HG03066 (cell line): ENCODE measurements at regions not wholly inside any gene's neighbourhood (a gene's known extent, or its start where the extent isn't known, plus 50 kb on each side); places are given as distances from the start of the nearest gene placed in this dataset.
"Not testable (repeated sequence)": the region's sequence is repeated elsewhere in the genome, so short reads cannot be mapped to it uniquely, and the experiment has no call there.

ENCODE experiments used
- ATAC-seq: cut with Tn5 transposase; IDR thresholded peaks from one replicate; pipeline ENCODE4 v1.9.1; 2021; ENCODE audit warnings: low read depth; ENCODE audit not compliant: unreplicated experiment

DNA sequence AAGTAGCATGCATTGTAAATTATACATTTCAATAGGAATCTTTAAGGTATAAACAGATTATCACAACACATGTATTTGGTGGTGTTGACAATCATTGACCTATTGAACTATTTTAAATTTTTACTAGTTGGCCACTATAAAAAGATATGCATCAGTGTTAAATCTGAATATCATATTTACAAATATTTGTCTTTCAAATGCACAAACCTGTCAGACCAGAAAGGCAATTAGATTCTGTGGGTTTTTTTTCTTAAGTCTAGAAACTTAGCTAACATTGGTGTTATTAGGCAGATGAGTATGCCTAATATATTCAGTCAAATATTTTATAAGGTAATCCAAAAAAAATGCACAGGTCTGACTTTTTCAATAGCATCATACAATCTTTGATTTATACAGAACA, 241.4 kb upstream of the DGKB start:
- no peak for ATAC-seq

DNA sequence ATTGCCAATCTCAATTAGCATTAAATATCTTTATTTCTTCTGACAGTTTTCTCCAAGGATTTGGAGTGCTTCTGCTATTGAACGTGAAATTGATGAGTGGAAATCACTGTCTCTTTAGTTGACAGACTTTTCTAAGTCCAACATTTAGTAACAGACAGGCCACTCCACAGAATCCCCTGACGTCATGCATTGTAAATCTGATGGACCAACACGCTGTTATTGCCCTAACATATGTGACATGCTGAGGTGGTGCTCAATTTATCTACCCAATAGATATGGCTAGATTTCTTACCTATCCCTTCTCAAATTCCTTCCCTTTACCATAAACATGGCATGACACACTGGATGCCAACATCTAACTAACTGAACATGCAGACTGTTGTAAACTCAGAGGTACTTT, 240.6 kb upstream of the DGKB start:
- ATAC-seq = no peak

DNA sequence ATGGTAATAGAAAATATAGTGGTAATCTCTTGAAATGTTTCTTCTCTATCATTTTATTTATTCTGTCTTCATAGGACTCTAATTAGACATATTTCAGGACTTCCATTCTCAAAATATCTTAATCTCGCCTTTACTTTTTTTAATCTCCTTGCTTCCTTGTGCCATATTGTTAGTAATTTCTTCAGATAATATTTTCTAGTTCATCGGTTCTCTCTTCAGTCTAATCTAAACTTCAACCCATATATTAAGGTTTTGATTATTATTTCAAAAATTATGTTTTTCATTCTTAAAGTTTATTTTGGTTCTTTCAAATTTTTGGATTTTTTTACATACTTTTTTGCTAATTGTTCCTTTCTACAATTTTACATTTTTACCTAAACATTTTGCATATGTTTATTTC, 237.9 kb upstream of the DGKB start:
- no peak for ATAC-seq

DNA sequence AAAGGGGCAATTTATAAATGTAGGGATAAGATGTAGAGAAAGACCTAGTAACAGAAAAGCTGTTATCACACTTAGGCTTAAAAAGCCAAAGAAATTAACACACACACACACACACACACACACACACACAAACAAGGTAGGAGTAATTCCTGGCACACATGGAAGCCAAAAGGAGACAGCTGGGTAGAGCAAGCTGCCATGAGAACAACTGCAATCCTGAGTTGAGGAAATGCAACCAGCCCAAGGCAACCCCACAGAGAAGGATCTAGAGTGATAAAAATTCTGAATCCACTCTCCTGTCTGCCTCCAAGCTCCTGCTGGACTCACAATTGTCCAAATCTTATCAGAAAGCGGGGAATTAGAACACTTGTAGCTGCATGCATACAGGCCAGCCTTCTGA, 229.1 kb upstream of the DGKB start:
- ATAC-seq = no peak

DNA sequence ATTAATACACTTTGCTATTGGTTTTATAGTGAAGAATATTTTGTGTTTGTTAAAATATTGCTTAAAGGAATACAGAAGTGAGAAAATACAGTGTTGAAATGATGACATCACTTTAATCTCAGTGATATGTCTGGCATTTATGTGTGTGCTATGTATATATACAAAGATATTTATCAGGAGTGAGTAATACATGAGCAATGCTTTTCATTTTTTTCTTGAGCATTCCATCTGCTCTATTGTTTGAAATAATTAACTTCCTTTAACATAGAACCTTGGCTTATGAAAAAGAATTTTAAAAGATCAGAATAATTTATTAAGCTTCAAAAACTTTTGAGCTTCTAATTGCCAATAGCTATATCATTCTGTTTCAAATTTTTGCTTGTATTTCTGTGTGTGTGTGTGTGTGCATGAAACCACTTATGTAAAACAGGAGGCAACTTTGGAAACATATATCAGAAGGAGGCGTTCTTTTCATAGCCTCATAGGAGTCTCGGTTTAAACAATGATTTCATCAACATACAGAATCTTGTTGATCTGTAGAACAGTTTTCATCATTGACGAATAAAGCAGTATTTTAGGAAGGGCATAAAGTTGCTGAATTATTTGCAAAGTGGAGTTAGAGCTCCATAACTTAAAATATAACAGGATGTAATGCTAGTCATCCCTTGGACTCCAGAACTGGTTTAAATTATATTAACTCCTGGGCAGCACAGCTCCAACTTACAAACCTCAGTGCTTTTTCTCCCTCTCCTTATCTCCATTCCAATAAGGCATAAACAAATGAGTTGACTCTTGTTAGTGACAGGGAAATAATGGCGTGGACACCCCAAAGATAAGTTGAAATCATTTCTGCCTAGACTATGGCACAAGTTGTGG, 228.4 kb upstream of the DGKB start:
- ATAC-seq = no peak

DNA sequence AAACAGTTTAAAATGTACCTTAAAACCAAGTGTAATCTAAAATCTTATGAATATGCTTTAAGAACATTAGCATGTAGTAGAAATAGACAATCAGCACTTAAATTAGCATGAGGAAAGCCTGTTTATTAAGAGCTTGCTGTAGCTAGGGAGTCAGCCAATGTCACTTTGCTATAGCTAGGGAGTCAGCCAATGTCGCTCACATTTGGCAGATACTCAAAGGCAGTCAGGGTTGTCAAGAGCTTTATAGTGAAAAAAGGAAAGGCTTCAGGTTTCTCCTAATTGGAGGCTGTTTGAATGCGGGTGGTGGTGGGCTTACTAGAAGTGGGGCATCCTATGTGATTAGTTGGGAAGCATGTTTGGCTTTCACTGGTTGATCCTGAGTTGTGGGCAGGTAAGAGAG, 226.2 kb upstream of the DGKB start:
- no peak for ATAC-seq

DNA sequence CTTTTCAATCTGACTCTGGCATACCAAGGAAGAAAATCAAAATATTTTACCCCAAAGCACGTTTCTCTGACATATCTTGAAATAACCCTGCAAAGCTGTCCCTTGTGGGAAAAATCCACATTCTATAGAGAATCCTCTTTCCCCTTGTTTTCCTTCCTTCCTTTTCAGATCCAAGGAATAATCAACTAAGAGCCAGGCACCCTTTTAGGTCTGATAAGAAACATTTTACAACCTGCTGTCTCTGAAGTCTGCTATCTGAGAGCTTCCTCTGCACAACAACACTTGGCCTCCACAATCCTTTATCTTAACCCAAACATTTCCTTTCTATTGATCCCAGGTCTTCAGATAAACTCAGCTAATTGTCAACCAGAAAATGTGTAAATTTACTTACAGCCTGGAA, 224.1 kb upstream of the DGKB start:
- ATAC-seq = not testable (repeated sequence)

DNA sequence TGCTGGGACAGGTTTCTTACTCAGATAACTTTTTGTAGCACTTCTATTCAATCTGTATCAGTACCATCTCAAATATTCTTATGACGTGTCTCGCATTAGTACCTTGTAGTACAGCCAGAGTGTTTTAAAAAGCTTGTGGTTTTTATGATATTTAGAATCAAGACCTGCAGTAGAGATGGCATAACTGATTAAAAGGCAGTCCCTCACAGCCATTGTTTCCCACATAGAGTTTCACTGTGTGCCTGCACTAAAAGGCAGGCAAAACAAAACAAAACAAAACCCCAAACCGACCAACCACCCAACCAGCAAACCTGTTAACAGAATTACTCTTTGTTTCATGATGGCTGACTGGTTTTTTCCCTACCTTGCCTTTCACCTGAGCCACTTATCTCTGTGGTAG, 221.3 kb upstream of the DGKB start:
- no peak for ATAC-seq

DNA sequence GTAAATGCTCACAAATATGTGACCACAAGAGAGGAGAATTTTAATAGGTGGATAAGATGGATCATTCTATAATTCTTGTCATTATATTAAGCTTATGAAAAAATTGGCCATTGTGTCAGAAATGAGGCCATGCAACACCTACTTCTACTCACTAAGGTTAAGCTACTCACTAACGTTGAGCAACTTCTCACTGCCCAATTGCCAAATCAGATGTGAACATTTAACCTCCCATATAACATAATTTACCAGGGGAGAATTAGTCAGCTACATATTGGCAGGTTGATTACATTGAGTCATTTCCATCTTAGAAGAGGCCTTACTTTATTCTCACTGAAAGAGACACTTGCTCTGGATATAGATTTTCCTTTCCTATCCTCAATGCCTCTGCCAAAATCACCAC, 211.2 kb upstream of the DGKB start:
- ATAC-seq = no peak

DNA sequence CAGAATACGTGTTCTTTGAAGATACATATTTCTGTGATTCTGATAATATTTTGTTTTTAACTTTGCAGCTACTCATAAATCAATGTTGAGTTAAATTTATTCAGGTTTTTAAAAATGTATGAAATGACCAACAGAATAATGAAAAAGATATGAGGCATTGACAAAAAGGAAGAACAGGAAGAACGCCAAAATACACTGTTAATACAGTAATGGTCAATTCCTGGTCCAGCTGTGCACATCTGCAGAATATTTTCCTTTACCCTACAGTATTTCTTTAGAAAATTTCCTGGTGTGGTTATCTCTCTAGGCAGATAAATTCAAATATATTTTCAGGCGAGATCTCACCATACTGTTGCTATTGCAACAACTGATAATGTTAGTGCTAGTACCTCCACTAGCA, 203.2 kb upstream of the DGKB start:
- ATAC-seq = no peak

DNA sequence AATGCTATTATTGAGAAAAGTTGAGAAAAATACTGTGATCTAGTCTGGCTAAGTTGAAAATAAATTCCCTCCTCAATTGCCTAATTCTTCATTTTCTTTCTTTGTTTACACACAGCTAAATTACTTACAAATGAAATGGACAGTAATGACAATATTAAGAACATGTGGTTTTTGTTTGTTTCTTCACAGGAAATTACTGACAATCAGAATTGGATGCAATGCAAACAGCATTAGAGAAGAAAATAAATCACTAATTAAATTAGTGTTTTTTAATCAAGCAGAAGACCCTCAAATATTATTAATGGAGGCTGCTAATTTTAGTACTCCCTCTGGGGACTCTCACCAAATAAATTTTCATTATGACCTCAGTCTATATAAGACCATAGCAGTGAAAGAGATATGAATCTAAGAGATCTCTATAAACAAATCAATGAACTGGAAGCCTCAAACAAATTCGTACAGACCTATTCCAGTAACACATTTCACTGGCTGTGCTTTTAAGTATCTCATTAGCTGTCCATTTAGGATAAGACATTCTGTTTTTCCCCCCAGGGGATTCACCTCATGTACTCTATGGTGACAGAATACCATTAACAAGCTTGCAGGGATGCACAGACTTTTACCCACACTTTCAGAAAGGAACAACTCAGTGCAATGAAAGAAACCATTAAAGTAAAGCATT, 202.0 kb upstream of the DGKB start:
- no peak for ATAC-seq

DNA sequence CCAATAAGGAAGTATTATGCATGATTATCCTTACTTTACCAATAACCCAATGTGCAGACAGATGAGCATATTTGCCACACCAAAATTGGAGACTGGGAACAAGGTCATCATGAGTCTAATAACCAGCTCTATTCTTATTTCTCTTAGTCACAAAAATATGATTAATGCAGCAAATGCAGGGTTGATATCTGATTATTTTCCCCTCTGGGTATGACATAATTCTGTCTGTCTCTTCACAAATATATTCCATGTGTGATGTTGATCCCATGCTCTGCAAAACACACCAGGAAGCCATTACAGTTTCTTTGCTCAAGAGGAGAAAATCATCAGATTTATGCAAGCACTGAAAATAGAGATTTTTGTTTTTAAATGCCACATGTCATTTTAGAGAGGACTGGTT, 196.5 kb upstream of the DGKB start:
- ATAC-seq = no peak

DNA sequence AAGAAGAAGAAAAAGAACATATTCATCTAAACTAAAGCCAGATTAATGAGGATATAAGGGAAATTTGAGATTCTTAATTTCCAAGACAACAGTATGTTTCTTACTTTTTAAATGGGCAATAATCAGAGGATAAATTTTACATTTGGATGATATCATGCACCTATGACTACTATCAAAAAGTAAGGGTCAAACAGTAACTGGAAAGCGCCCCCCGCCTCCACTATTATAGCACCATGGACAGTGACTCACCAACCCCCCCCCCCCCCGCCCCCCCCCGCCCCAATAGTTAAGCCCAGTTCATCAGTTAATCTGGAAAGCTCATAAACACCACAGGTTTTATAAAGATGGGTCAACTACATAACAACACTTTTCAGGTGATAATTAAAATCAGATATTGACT, 194.3 kb upstream of the DGKB start:
- no peak for ATAC-seq

DNA sequence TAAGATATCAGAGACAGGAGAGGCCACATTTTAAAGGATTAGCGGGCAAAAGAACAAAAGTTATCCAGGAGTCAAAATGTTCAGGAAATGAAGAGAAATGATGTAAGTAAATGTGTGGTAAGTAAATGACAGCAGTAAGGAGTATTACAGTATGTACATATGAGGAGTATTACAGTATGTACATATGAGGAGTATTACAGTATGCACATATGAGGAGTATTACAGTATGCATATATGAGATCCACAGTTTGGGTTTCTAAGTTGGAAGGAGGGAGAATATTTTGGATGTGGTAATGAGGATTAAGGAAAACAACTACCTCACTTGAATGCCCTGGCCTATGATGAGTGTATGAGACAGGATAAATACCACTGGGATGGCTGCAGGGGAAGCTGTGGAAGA, 192.4 kb upstream of the DGKB start:
- ATAC-seq = no peak

DNA sequence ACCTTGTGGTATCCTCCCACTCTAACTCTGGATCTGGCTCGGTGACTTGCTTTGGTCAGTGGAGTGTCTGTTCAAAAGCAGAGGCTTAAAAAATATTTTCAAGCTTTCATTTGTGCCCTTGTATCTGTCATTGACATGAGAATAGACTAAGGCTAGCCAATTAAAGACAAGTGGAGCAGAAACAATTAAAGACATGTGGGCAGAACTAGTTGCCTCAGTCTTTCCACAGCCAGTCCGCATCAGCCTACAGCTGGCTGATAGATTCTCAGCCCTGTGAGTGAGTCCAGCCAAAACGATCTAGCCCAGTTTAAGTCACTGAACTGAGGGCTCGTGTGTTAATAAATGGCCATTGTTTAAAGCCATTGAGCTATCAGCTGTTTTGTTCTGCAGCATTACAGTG, 185.2 kb upstream of the DGKB start:
- no peak for ATAC-seq

DNA sequence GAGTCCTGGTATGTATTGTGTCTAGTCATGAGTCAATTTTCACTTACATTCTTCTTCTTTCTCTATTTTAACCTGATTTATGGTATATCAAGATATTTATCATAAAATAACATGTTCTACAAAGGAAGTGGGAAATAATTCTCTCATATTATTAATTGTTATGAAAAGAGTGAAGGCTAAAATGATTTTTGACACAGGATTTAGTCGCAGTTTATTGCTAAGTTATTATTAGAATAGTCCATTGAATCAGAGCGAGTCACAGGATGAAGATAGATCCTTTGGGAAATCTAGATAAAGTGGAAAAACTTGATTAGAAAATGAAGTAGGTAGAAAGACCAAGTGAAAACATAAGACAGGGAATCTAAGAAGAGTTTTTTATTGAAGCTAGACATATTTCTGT, 184.3 kb upstream of the DGKB start:
- no peak for ATAC-seq

DNA sequence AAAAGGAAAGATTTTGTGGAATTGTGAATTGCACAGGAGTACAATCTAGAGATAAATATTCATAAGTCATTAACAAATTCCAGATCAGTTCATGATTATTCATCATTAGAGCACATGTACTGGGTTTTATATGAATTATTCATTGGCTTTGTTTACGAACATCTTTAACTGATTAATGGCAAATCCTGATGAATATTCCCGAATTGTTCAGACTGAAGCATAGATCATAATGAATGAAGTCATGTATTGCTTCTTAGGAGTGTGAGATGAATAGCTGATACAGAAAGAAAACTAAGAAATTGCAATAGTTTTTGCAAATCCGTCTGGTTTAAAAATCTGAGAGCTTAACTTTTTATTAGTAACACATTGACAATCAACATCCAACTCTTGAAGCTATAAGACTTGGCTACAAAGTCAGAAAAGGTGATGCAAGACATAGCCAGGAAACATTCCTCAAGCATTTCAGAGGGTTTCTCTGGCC, 183.6 kb upstream of the DGKB start:
- ATAC-seq = no peak

DNA sequence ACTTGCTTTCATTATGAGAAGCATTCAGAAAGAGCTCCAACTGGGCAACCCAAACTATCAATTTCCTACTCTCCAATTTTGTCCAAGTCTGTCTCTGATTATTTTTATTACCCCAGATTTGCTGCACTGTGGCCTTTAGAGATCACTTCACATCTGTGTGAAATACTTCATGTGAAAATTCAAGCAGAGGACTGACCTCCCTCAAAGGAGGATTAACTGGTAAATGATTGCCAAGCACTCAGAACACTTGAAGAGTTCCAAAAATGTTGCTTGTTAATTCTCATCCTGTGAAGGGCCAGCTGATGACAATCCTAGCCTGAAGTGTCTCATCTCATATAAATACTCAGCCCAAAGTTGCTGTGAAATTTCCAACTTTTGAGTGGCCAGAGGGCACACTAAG, 182.8 kb upstream of the DGKB start:
- no peak for ATAC-seq

DNA sequence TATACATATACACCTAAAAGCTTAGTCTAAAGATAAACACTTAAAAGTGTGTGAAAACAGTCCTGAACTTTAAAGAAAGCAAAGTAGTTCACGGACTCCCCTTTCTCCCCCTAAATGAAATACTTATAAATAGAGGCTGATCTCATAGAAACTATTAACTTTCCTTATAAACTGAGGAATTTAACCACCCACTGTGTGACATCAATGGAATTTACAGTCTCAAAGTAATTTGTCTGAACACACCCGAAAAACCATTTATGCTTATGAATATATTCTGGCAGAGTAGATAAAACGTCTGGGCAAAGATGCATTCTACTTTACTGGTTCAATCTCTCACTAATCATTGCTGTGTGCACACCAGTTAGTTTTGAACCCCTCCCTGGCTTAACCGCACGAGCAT, 181.8 kb upstream of the DGKB start:
- no peak for ATAC-seq

DNA sequence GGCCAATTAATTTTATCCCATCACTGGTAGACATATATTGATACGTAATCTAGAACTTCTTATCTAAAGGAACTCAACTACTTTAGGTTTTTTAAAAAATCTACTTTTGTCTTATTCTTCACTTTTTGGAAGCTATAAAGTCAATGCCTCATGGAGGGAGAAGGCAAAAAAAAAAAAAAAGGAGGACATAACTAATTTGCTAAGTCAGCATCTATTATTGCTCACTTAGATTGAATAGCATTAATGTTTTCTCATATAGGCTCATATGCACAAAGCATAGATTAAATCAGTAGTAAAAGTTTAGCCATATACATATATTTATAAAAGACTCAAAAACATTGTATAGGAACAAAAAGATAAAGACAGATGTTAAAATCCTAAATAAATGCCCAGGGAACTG, 179.3 kb upstream of the DGKB start:
- ATAC-seq = no peak

DNA sequence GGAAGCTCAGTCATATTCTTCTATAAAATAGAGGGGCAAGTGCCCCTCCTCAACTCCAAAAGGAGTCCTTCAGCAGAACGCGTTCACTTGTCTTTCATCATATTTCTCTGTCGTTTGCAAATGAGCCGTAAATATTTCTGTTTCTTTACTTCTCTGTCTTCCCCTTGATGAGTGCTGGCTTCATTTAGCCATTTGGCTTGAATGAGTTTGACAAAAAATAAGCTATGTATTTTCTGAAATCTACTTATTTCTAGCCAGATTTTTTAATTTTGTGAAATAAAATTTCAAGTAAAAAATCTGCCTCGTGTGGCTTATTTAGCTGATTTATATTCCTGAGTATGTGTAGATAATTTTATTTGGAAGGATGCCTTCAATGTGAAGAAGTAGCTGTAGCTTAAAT, 170.8 kb upstream of the DGKB start:
- ATAC-seq = no peak

DNA sequence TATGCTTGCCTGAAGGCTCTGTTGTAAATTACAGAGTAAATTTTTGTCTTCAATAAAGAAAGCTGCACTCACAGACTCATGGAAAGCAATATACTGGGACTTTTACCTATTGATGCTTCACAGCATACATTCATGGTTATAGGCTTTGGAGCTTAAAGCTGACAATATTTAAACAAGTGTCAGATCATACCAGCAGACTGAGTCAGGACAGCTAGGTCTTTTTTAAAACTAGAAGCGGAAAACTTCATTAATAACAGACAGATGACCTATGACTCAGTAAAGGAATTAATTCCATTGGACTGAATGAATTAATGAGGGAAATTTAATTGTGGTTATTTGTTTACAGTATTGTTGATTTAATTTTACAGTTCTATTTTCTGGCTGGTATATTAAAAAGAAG, 165.8 kb upstream of the DGKB start:
- ATAC-seq = no peak
